IPS-20b (cell line): ENCODE measurements at regions not wholly inside any gene's neighbourhood (a gene's known extent, or its start where the extent isn't known, plus 50 kb on each side); places are given as distances from the start of the nearest gene placed in this dataset.

ENCODE experiments used
- H3K27ac ChIP-seq: one replicate; pipeline ENCODE4 v1.5.1; 2013; ENCODE audit warnings: low read length
- H3K27me3 ChIP-seq: 2 replicates; pipeline ENCODE4 v1.6.1; 2013; ENCODE audit warnings: mild to moderate bottlenecking, low read length, inconsistent platforms; ENCODE audit not compliant: insufficient read depth
- H3K36me3 ChIP-seq: 2 replicates; pipeline ENCODE4 v1.6.1; 2013; ENCODE audit warnings: low read depth, mild to moderate bottlenecking, inconsistent platforms, low read length, moderate library complexity; ENCODE audit not compliant: insufficient read depth
- H3K4me1 ChIP-seq: 2 replicates; pipeline ENCODE4 v1.6.1; 2013; ENCODE audit warnings: mild to moderate bottlenecking, control low read depth, inconsistent platforms, low read length, moderate library complexity; ENCODE audit not compliant: insufficient read depth
- H3K4me3 ChIP-seq: 2 replicates; pipeline ENCODE4 v1.5.1; 2013; ENCODE audit warnings: mild to moderate bottlenecking, low read length, inconsistent platforms
- H3K9ac ChIP-seq: 2 replicates; pipeline ENCODE4 v1.6.1; 2013; ENCODE audit warnings: low read depth, mild to moderate bottlenecking, inconsistent platforms, low read length, moderate library complexity
- H3K9me3 ChIP-seq: 2 replicates; pipeline ENCODE4 v1.6.1; 2013; ENCODE audit warnings: mild to moderate bottlenecking, low read depth, low read length, inconsistent platforms; ENCODE audit not compliant: insufficient read depth

DNA sequence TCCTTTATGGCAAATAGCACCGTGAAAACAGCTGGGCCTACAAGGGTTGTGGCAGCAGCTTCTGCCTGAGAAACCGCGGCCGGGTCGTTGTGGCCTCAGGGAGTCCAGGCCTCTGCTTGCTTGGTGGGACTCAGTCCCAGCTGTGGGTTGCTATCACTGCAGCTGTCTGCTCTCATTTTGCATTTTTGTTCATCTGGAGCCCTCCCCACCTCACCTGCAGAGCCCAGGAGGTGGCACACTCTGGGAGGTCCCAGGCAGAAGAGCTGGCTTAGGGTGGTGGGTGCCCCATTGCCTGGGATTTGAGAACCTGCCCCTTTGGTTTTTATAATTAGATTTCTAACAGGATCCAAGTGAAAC lies 138.4 kb downstream of the GADD45G start:
- Histone ChIP-seq H3K4me1 (peaks cover 7% of the 10 kb centered on the region; the same call in 1 of the 2 replicates), H3K4me3 (no peak overlapping the region), H3K36me3 (no peaks in the 10 kb centered on the region), H3K27me3 (peaks cover 9% of the 10 kb centered on the region; the same call in 1 of the 2 replicates), H3K27ac (no peak overlapping the region), H3K9ac (no peak overlapping the region), H3K9me3 (no peaks in the 10 kb centered on the region)

DNA sequence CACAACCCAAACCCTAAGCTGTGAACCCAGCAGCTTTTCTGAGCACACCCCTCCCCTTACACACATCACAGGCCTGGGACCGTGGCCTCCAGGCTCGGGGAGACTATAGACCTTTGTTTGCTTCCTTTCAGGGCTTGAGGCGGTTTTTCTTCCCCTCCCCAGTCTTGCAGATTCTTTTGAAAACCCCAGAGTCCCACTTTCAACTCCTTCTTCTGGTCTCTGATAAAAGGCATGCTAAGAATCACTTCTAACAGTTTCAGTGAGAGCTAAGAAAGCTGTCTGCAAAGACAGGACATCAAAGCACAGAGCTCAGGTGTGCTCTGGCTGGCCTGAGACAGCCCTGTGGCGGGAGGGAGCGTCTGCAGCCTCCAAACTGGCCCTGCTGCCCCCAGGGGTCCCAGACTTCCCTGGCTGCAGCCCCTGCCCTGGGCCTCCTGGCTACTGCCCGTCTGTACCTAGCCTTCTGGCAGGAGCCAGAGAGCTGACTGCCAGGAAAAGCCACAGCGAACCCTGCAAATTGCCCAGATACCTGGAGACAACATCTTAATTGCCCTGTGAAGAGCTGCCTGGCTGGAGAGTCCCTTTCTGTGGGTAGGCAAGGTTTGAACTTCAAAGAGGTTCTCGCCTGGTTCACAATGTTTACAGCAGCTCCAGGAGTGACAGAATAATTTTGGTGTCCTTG lies 138.9 kb downstream of the GADD45G start:
- no peak overlapping the region for H3K4me3 ChIP-seq
- no peak overlapping the region for H3K9ac ChIP-seq
- no peaks in the 10 kb centered on the region for H3K36me3 ChIP-seq
- H3K4me1 ChIP-seq: peaks cover 7% of the 10 kb centered on the region; the same call in 1 of the 2 replicates
- no peak overlapping the region for H3K27ac ChIP-seq
- H3K27me3 ChIP-seq: peaks cover 5% of the 10 kb centered on the region; the same call in 1 of the 2 replicates
- H3K9me3 ChIP-seq: no peaks in the 10 kb centered on the region

DNA sequence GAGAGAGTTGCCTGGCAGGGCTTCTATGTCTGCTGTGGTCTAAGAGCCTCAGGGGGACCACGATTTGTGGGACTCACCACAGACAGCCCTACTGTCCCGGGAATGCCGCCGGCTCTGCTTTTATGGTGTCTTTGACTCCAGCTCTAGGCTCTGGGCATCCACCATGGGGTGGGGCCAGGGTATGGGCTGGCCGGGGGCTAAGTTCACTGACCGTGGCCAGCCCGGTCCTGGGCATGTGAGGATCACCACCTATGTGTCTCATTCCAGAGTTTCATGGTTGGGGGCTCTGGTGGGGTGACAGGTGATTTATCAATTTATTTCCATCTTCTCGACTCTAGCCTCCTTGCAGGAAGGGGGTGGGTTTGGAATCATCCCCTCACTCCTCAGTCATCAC lies 139.4 kb downstream of the GADD45G start:
- H3K9ac ChIP-seq: no peak overlapping the region
- no peak overlapping the region for H3K27ac ChIP-seq

DNA sequence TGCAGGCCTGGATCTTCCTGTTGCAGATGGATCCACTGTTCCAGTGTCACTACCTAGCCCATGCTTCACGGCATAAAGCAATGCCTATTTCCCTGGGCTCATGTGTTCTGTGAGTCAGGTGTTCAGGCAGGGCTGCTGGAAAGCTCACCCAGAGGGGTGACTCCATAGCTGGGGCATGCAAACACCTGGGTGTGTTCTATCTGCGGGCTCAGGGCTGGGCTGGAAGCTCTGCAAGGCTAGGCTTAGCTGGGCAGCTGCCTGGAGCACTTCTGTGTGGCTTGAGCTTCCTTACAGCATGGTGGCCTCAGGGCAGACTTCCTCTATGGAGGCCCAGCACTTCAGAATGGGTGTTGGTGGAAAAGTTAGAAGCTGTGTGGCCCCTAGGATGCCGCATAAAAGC lies 139.9 kb downstream of the GADD45G start:
- H3K9ac ChIP-seq: no peak overlapping the region
- no peak overlapping the region for H3K27ac ChIP-seq
- H3K9me3 ChIP-seq: no peaks in the 10 kb centered on the region
- peaks cover 7% of the 10 kb centered on the region; the same call in 1 of the 2 replicates for H3K4me1 ChIP-seq
- no peak overlapping the region for H3K4me3 ChIP-seq
- no peaks in the 10 kb centered on the region for H3K36me3 ChIP-seq
- H3K27me3 ChIP-seq: no peaks in the 10 kb centered on the region

More for the DNA sequence above, 139.4 kb downstream of the GADD45G start:
- no peaks in the 10 kb centered on the region for H3K9me3 ChIP-seq
- no peak overlapping the region for H3K4me3 ChIP-seq
- H3K36me3 ChIP-seq: no peaks in the 10 kb centered on the region
- H3K27me3 ChIP-seq: no peaks in the 10 kb centered on the region
- H3K4me1 ChIP-seq: peaks cover 7% of the 10 kb centered on the region; the same call in 1 of the 2 replicates

DNA sequence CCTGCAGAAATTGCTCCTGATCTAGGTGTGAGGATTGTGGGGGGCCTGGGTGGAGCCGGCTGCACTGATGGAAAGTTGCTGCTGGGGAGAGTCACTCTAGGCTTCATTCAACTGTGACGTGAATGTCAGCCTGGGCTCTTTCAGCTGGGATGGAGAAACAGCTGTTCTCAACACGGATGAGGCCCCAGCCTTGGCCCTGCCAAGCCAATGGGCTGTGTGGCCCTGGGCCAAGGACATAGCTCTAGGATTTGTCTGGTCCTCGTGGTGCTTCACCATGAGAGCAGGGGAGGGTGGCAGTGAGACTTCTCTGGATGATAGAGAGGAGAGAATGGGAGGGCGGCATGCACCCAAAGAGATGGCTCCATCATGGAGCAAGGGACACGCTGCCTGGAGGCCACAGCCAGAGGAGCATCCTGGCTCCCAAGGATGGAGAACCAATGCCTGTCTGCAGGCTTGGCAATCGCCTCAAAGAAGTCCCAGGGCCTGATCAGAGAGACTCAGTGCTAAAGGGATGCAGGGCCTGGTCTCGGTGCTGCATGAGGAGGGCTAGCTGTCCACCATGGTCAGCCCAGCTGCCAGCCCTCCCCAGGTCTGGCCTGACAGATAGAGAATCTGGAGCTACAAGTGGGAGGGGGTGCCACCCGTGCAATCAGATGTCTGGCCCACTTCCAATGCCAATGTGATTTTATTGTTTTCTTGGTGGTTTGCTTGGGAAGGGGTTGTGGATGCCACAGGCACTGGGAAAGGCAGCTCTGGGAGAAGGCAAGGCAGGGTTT lies 141.0 kb downstream of the GADD45G start:
- H3K9ac ChIP-seq: no peak overlapping the region
- H3K36me3 ChIP-seq: no peaks in the 10 kb centered on the region
- H3K27me3 ChIP-seq: no peaks in the 10 kb centered on the region
- H3K27ac ChIP-seq: no peak overlapping the region
- no peaks in the 10 kb centered on the region for H3K9me3 ChIP-seq
- H3K4me3 ChIP-seq: no peak overlapping the region
- peaks cover 7% of the 10 kb centered on the region; the same call in 1 of the 2 replicates for H3K4me1 ChIP-seq

DNA sequence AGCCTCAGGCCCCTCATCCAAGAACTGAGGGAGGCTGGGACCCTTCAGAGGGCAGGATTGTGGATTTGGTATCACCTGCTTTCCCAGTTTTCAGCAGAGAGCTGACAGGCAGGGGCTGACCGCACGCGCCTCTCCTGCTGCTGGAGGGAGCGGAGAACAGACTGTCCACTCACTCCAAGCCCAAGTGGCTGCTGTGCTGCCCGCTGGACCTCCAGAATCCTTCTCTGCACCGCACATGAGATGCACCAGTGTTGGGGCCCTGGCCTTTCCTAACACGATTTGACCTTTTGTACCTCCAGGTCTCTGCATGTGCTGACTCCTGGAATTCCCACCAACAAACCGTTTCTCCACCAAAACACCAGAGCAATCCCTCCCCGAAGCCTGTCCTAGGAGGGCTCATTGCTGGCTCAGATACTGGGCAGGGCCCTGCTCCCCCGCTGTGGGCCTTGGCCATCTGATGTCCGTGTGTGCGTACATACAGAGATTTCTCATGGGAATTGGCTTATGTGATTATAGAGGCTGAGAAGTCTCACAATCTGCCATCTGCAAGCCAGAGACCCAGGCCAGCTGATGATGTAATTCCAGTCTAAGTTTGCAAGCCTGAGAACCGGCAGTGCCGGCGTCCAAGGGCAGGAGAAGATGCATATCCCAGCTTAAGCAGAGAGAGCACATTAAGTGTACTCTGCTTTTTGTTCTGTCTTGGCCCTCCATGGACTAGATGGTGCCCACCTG lies 141.7 kb downstream of the GADD45G start:
- Histone ChIP-seq H3K4me1 (peaks cover 7% of the 10 kb centered on the region; the same call in 1 of the 2 replicates), H3K9ac (no peak overlapping the region), H3K36me3 (no peaks in the 10 kb centered on the region), H3K4me3 (no peak overlapping the region), H3K27ac (no peak overlapping the region), H3K9me3 (no peaks in the 10 kb centered on the region), H3K27me3 (no peaks in the 10 kb centered on the region)

DNA sequence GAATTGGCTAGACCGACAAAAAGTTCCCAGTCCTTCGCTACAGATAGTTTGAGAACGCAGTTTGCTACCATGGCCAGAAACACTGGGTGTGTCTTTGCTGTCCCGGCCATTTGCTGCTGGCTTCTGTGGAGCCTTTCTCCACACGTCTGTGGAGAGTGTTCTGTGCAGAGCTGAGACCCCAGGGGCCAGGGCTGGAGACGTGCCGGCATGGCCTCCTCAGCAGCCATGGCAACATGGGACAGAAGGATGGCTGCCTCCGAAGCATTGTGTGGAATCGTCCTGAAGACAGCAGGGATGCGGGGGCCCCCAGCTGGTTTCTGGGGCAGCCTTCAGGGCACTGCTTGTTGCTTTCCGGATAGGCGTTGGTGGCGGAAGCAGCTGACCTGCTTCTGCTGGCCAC lies 142.8 kb downstream of the GADD45G start:
- no peaks in the 10 kb centered on the region for H3K9me3 ChIP-seq
- no peak overlapping the region for H3K27ac ChIP-seq
- H3K4me1 ChIP-seq: peaks cover 7% of the 10 kb centered on the region; the same call in 1 of the 2 replicates

DNA sequence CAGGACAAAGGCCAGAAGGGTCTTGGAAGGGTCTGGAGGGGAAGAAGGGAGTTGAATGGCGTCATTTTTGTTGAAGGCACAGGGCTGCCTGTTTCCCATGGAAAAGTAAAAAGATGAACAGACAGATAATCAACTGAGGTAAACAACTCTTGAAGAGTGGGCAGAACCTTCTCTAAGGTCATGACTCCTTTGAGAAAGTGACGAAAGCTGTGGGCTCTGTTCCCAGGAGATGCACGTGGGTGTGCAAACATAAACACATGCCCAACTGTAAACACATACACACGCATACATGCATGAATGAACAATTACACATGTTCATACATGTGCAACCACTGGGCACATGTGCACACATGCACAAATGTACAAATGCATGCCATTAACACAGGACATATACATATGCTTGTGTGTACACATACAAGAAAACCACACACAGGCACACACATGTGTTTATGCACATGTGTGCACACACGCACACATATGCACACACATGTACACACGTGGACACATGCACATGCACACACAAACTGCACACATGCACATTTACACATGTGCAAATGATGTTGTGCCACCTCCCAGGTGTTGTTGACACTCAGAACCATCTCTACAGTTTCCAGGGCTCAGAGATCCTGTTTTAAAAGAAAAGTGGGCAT lies 143.3 kb downstream of the GADD45G start:
- H3K9ac ChIP-seq: no peak overlapping the region
- H3K4me1 ChIP-seq: peaks cover 7% of the 10 kb centered on the region; the same call in 1 of the 2 replicates

More for the DNA sequence above, 142.8 kb downstream of the GADD45G start:
- H3K9ac ChIP-seq: no peak overlapping the region
- H3K27me3 ChIP-seq: no peaks in the 10 kb centered on the region
- H3K36me3 ChIP-seq: no peaks in the 10 kb centered on the region
- no peak overlapping the region for H3K4me3 ChIP-seq

DNA sequence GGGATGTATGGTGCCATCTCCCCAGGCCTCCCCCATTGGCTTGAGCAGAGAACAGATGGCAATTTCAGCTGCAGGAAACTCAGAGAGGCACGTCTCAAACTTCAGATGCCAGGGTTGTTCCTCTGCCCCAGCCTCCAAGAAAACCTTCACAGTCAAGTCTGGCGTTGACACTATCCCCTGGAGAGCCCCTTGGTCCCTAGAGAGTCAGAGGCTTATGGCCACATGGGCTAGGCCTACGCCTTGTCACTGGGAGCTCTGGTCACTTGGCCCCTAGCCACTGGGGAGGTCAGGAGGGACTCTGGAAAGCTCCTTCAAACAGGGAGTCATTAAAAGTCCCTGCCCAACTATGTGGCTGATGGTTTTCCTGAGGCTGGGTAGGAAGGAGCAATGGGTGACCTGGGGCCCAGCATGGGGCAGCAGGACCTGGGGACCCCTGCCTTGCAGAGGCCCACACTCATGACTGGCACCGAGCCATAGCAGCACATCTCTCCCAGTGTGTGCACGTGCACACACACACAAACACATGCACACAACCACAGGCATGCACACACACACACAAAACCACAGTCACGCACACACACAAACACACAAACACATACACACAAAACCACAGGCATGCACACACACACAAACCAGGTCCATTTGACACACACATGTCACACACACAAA lies 144.2 kb downstream of the GADD45G start:
- no peaks in the 10 kb centered on the region for H3K27me3 ChIP-seq
- no peak overlapping the region for H3K27ac ChIP-seq
- H3K9ac ChIP-seq: no peak overlapping the region
- H3K36me3 ChIP-seq: no peaks in the 10 kb centered on the region
- no peaks in the 10 kb centered on the region for H3K9me3 ChIP-seq
- H3K4me3 ChIP-seq: no peak overlapping the region
- peaks cover under 1% of the 10 kb centered on the region; the same call in 1 of the 2 replicates for H3K4me1 ChIP-seq

More for the DNA sequence above, 143.3 kb downstream of the GADD45G start:
- no peak overlapping the region for H3K27ac ChIP-seq
- no peaks in the 10 kb centered on the region for H3K9me3 ChIP-seq
- H3K36me3 ChIP-seq: no peaks in the 10 kb centered on the region
- H3K27me3 ChIP-seq: no peaks in the 10 kb centered on the region
- no peak overlapping the region for H3K4me3 ChIP-seq

DNA sequence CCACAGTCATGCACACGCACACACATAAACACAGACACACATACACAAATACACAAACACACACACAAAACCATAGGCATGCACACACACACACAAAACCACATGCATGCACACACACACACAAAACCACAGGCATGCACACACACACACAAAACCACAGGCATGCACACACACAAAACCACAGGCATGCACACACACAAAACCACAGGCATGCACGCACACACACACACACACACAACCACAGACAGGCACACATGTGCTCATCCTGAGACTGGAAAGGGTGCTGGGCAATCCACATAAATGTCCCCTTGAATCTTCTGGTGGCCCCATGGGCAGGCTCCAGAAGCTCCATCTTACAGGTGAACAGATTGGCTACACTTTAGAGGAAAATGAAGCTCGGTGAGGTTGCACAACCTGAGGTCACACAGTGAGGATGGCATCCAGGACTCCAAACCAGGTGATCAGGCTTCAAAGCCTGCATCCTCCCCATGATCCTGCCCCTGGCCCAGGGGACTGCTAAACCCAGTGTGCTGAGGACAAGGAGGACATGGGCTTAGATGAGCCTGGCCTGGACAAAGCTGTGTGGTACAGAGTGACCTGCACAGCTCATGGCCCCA lies 144.8 kb downstream of the GADD45G start:
- H3K27ac ChIP-seq: no peak overlapping the region
- H3K36me3 ChIP-seq: no peaks in the 10 kb centered on the region
- no peak overlapping the region for H3K9ac ChIP-seq
- H3K4me3 ChIP-seq: no peak overlapping the region
- no peaks in the 10 kb centered on the region; the same call in 1 of the 2 replicates for H3K4me1 ChIP-seq
- H3K27me3 ChIP-seq: no peaks in the 10 kb centered on the region
- no peaks in the 10 kb centered on the region for H3K9me3 ChIP-seq
